Osteocyte (in vitro differentiated cells): ENCODE measurements at regions not wholly inside any gene's neighbourhood (a gene's known extent, or its start where the extent isn't known, plus 50 kb on each side); places are given as distances from the start of the nearest gene placed in this dataset.

ENCODE experiments used
- DNase-seq: peaks from one replicate; pipeline ENCODE4 v3.0.0; 2021; ENCODE audit warnings: mixed read lengths; ENCODE audit not compliant: unreplicated experiment; ENCODE audit errors: extremely low spot score
- H3K27ac Mint-ChIP-seq: one replicate; pipeline ENCODE4 v1.8.0; 2021; ENCODE audit warnings: mild to moderate bottlenecking, mixed read lengths; ENCODE audit not compliant: unreplicated experiment
- H3K27me3 Mint-ChIP-seq: one replicate; pipeline ENCODE4 v1.8.0; 2021; ENCODE audit warnings: mixed read lengths; ENCODE audit not compliant: unreplicated experiment
- H3K36me3 Mint-ChIP-seq: one replicate; pipeline ENCODE4 v1.8.0; 2021; ENCODE audit warnings: mixed read lengths; ENCODE audit not compliant: unreplicated experiment
- H3K4me1 Mint-ChIP-seq: one replicate; pipeline ENCODE4 v1.8.0; 2021; ENCODE audit warnings: mixed read lengths; ENCODE audit not compliant: unreplicated experiment
- H3K4me3 Mint-ChIP-seq: one replicate; pipeline ENCODE4 v1.8.0; 2021; ENCODE audit warnings: mild to moderate bottlenecking, moderate library complexity, mixed read lengths; ENCODE audit not compliant: unreplicated experiment
- H3K9me3 Mint-ChIP-seq: one replicate; pipeline ENCODE4 v1.8.0; 2021; ENCODE audit warnings: mixed read lengths; ENCODE audit not compliant: unreplicated experiment
- TF ChIP-seq, protein P1 (sequence below): fragments of 200-600 bp; sonication (generic); IDR thresholded peaks from 2 replicates; pipeline ENCODE4 v1.5.0; 2021; ENCODE audit warnings: antibody characterized with exemption, mild to moderate bottlenecking, moderate library complexity

DNA sequence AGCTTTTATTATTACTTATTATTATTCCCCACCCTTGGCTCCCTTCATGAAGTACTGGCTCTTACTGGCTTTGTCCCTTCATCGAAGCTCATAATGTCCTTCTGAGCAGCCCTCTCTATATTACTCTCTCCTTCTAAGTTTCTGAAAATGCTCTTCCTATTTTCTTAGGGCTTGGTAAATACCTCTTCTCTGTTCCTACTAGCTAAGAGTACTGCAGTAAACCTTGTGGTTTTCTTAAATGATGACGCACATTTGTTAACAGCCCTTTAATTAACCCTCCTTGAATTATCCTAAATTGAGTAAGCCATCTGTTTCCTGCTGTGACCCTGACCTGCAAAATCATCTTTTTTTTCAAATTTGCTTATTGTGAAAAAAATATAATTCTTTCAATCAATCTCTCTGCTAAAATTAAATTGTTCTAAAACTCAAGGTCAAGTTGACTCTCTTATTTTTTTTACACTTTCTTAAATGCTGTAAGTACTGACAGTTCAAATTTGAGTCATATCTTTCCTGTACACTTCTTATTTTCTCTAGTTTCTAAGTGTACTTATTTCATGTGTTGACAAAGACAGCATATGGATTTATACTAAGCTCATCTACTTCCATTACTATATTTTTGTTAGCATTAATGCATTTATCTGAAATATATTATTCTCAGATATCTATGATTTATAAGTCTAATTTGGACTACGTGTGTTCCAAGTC, 148.9 kb downstream of the ADAM29 start:
- TF ChIP-seq, protein P1, sequence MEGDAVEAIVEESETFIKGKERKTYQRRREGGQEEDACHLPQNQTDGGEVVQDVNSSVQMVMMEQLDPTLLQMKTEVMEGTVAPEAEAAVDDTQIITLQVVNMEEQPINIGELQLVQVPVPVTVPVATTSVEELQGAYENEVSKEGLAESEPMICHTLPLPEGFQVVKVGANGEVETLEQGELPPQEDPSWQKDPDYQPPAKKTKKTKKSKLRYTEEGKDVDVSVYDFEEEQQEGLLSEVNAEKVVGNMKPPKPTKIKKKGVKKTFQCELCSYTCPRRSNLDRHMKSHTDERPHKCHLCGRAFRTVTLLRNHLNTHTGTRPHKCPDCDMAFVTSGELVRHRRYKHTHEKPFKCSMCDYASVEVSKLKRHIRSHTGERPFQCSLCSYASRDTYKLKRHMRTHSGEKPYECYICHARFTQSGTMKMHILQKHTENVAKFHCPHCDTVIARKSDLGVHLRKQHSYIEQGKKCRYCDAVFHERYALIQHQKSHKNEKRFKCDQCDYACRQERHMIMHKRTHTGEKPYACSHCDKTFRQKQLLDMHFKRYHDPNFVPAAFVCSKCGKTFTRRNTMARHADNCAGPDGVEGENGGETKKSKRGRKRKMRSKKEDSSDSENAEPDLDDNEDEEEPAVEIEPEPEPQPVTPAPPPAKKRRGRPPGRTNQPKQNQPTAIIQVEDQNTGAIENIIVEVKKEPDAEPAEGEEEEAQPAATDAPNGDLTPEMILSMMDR: no peak
- Mint-ChIP-seq H3K27ac (peak overlapping the region; percentile 83), H3K4me3 (peak overlapping the region; percentile 19), H3K27me3 (no peaks in the 10 kb centered on the region), H3K36me3 (peaks cover 10% of the 10 kb centered on the region), H3K4me1 (peaks cover 74% of the 10 kb centered on the region), H3K9me3 (peaks cover 10% of the 10 kb centered on the region)
- DNase-seq: no peak

DNA sequence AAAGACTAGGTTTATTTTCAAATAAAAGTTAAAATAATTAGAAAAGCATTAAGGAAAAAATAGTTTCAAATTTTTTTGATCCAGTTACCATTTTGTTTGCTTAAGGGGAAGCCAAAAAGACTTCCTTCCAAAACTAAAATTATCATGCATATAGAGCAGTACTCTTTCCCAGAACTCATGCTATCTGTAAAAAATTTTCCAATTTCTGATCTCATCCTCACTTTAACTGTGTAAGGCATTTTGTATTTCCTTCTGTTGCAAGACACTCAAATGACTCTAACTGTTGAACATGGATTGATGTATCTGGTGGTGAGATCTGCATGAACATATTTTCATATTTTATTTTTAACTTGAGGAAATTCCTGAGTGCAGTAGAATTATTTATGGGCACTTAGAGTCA, 150.1 kb downstream of the ADAM29 start:
- DNase-seq: no peak
- peaks cover 66% of the 10 kb centered on the region for H3K4me1 Mint-ChIP-seq
- no peak overlapping the region for H3K4me3 Mint-ChIP-seq
- TF ChIP-seq, protein P1: no peak
- peaks cover 6% of the 10 kb centered on the region for H3K9me3 Mint-ChIP-seq
- H3K36me3 Mint-ChIP-seq: peaks cover 10% of the 10 kb centered on the region
- H3K27ac Mint-ChIP-seq: peak overlapping the region; percentile 78
- no peaks in the 10 kb centered on the region for H3K27me3 Mint-ChIP-seq

DNA sequence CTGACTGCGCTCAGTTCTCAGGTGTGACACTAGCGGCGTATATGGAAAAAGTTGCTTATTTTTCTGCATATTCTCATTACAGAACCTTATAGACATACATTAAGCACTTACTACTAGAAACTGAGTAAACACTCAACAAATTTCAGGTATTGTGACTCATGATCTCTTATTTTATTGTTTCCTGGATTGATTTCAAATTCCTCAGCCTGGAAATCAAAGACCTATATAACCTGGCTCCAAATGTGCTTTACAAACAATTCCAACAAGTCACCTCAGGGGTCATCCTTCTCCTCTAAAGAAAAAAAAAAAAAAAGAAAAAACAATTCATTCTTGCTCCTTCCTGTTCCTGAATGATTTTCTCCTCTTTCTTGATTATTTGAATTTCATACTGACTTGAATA, 152.3 kb downstream of the ADAM29 start:
- peaks cover 10% of the 10 kb centered on the region for H3K36me3 Mint-ChIP-seq
- peaks cover 14% of the 10 kb centered on the region for H3K9me3 Mint-ChIP-seq
- H3K4me1 Mint-ChIP-seq: peaks cover 52% of the 10 kb centered on the region
- no peak for DNase-seq
- no peak overlapping the region for H3K4me3 Mint-ChIP-seq
- no peaks in the 10 kb centered on the region for H3K27me3 Mint-ChIP-seq
- TF ChIP-seq, protein P1: no peak
- peak overlapping the region; percentile 62 for H3K27ac Mint-ChIP-seq

DNA sequence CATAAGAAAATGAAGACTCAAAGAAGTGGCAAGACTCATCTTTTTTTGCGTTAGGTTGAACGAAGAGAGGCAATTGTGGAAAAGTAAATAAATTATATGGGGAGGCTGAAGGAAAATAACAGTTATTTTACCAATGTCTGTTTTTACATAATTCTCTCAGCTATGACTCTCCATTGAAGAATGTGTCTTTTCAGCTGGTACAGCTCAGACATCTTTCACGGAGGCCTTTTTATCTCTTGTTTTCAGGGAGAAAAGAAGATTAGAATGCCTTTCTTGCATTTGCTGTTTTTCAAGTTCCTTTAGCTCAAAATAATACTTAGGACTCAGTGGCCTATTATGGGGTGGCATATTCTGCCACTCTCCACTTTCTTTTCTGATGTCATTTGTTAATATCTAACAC, 153.0 kb downstream of the ADAM29 start:
- H3K27ac Mint-ChIP-seq: peak overlapping the region; percentile 62
- H3K27me3 Mint-ChIP-seq: no peaks in the 10 kb centered on the region
- no peak for DNase-seq
- H3K36me3 Mint-ChIP-seq: peaks cover 10% of the 10 kb centered on the region
- H3K4me3 Mint-ChIP-seq: no peak overlapping the region
- peaks cover 46% of the 10 kb centered on the region for H3K4me1 Mint-ChIP-seq
- TF ChIP-seq, protein P1: no peak
- H3K9me3 Mint-ChIP-seq: peaks cover 14% of the 10 kb centered on the region

DNA sequence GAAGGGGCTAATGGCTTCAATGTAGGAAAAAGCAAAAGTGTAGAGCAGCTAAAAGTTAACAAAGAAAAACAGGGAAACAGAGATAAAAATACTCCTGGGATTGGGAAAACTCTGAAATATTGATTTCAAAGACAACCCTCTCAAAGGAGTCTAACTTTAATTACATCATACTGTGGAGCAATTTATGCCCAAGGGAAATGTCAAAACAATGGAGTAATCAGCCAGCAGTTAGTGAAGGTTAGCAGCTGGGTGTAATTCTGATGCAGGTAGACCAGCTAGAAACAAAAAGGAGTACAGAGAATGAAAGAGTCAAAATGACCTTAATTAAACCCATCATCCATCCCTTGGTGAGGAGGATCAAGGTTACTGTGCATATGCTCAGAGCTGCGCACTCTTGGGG, 169.0 kb downstream of the ADAM29 start:
- H3K27ac Mint-ChIP-seq: no peak overlapping the region
- no peak overlapping the region for H3K4me3 Mint-ChIP-seq

More for the DNA sequence above, 169.0 kb downstream of the ADAM29 start:
- Mint-ChIP-seq H3K9me3 (peaks cover 18% of the 10 kb centered on the region), H3K27me3 (no peaks in the 10 kb centered on the region), H3K36me3 (peaks cover 5% of the 10 kb centered on the region), H3K4me1 (no peaks in the 10 kb centered on the region)
- TF ChIP-seq, protein P1: no peak
- no peak for DNase-seq
